ENCODE measurements at regions not wholly inside any gene's neighbourhood (a gene's known extent, or its start where the extent isn't known, plus 50 kb on each side); places are given as distances from the start of the nearest gene placed in this dataset.
A peak's percentile ranks its signal among the peaks of the same experiment; 100 is the strongest.
"Not testable (repeated sequence)": the region's sequence is repeated elsewhere in the genome, so short reads cannot be mapped to it uniquely, and the experiment has no call there.

- H3K4me3 ChIP-seq (ENCODE audit: control insufficient read depth, low read depth, low read length): no peak overlapping the region
- no peak for TF ChIP-seq CTCF (conservative IDR thresholded peaks at IDR 0.05; ENCODE audit: control insufficient read depth, insufficient read depth, low read depth, low read length)
- no peak for DNase-seq (ENCODE audit: low read depth)
Measured at GRCh38 chr2:89831641-89832498, 1140.4 kb downstream of the RPIA start.

- H3K4me3 ChIP-seq (ENCODE audit: control insufficient read depth, low read depth, low read length): no peak overlapping the region
- DNase-seq (ENCODE audit: low read depth): peak; percentile 31
- TF ChIP-seq CTCF (conservative IDR thresholded peaks at IDR 0.05; ENCODE audit: control insufficient read depth, insufficient read depth, low read depth, low read length): no peak
Measured at GRCh38 chr2:89833116-89833779, 1141.8 kb downstream of the RPIA start.

- DNase-seq (ENCODE audit: low read depth): peak; percentile 47
- TF ChIP-seq CTCF (conservative IDR thresholded peaks at IDR 0.05; ENCODE audit: control insufficient read depth, insufficient read depth, low read depth, low read length): no peak
- H3K4me3 ChIP-seq (ENCODE audit: control insufficient read depth, low read depth, low read length): no peak overlapping the region
Measured at GRCh38 chr2:89833780-89834117, 1142.3 kb downstream of the RPIA start.

- H3K4me3 ChIP-seq (ENCODE audit: control insufficient read depth, low read depth, low read length): no peak overlapping the region
- TF ChIP-seq CTCF (conservative IDR thresholded peaks at IDR 0.05; ENCODE audit: control insufficient read depth, insufficient read depth, low read depth, low read length): no peak
- no peak for DNase-seq (ENCODE audit: low read depth)
Measured at GRCh38 chr2:89834306-89834705, 1142.8 kb downstream of the RPIA start.

- peak; percentile 51 for DNase-seq (ENCODE audit: low read depth)
- not testable (repeated sequence) for H3K4me3 ChIP-seq (ENCODE audit: control insufficient read depth, low read depth, low read length)
Measured at GRCh38 chr2:89836326-89836725, 1144.9 kb downstream of the RPIA start.

- no peak for TF ChIP-seq CTCF (conservative IDR thresholded peaks at IDR 0.05; ENCODE audit: control insufficient read depth, insufficient read depth, low read depth, low read length)
- H3K4me3 ChIP-seq (ENCODE audit: control insufficient read depth, low read depth, low read length): no peak overlapping the region
Measured at GRCh38 chr2:89837962-89838625, 1146.6 kb downstream of the RPIA start.

GRCh38 chr2:89840175-89840574 is 1148.7 kb downstream of the RPIA start:
- peak; percentile 35 for DNase-seq (ENCODE audit: low read depth)
- not testable (repeated sequence) for H3K4me3 ChIP-seq (ENCODE audit: control insufficient read depth, low read depth, low read length)

More at GRCh38 chr2:89837962-89838625, 1146.6 kb downstream of the RPIA start:
- peak; percentile 42 for DNase-seq (ENCODE audit: low read depth)

GRCh38 chr2:89840781-89841475 is 1149.5 kb downstream of the RPIA start:
- DNase-seq (ENCODE audit: low read depth): not testable (repeated sequence)

More at GRCh38 chr2:89840781-89841475, 1149.5 kb downstream of the RPIA start:
- not testable (repeated sequence) for H3K4me3 ChIP-seq (ENCODE audit: control insufficient read depth, low read depth, low read length)

All from fibroblast of mammary gland (primary cell).